GM18511 (cell line): ENCODE measurements at regions not wholly inside any gene's neighbourhood (a gene's known extent, or its start where the extent isn't known, plus 50 kb on each side); places are given as distances from the start of the nearest gene placed in this dataset.

Experiments
- ATAC-seq: cut with Tn5 transposase; IDR thresholded peaks from one replicate; pipeline ENCODE4 v1.9.1; 2021; ENCODE audit warnings: mild to moderate bottlenecking, moderate library complexity; ENCODE audit not compliant: unreplicated experiment

DNA sequence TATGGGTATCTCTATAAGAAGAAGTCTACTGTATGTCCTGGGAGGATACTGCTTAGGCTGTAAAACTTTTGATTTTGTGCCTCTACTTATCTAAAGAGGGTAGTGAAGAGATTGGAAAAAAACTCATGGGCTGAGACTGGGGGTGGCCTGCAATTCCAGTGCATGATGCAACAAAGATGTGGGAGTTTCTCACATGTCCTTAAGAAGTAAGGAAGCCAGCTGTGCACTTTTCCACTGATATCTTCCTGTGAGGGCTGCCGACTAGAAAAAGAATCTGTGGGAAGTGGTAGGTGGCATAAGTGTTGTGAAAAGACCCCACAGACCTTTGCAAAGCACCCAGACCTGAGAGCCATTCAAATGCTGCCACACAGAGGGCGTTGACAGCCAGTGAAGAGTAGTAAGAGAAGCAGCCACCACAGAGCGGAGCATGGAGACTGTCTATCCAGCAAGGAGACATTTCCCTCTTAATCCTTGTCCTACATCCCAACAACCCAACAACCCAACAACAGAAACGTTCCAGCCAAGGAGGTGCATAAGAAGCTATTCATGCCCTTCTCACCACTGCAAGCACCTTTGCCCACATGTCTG is 65.1 kb downstream of the PFDN4 start:
- no peak for ATAC-seq

DNA sequence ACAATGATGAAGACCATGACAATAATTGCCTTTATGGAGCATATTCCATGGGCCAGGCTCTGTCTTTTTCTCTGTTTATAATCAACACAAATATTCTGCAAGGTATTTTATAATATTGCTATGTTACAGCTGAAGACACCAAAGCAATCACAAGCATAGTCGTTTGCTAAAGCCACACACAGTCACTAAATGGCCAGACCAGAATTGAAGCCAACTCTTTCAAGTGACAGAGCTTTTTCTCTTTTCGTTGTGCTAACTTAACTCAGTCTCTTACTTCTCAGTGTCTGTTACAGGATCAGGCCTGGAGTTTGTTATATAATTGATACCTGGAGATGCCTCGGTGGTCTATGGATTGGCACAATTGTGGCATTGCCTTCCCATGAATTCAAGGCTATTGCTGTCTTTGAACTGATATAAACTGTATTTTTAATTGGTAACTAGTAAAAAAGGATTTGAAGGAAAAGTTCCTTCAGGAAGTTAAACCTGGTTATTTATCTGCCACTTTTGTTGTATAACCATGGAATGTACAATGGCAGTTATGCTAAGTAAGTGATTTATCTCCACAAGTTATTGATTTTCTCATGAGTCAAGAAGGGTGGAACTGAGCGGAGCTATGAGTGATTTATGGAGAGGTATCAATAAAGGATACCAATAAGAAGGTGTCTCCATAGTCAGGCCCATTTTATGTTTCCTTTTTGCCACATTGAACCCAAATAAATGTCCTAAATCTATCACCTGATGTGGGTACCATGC is 67.6 kb downstream of the PFDN4 start:
- ATAC-seq, result no peak

DNA sequence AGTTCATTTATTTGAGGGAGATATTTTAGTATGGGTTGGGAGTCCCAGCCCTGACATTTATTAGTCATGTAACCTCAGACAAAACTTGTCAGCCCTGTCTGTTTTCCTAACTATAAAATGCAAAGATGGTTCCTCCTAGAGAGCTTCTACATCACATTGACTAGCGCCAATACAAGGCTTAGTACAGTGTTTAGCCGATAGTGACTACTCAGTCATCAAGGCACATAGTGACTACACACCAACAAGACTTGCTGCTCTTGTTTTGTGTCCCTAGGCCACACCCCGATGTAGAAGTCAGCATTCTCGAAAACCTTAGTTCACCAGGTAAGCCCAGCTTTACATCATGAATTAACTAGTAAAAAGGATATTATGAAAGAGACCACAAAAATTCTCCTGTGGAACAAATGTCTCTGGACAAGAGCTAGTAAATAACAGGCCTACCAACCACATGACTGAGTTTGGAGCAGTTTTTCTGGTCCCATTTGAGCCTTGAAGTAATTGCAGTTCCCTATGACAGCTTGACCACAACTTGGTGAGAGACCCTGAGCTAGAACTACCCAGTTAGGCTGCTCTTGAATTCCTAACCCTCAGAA is 68.8 kb downstream of the PFDN4 start:
- ATAC-seq, result no peak

DNA sequence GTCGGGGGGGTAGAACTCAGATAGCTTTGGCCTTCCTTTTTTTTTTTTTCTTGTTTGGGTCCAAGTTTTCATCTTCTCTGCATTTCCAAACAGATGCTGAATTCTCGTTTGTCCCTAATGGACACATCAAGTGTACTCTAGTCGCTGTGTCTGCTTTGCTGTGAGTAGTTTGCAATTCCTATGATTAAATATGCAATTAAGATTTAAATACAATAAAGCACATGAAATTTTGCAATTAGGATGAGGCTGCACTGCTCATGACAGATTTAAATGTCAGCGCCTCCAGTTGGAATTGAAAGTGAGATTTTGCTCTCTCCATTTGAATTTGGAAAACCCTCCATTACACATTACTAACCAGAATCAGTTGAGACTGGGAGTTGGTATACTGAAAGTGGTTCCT is 70.4 kb downstream of the PFDN4 start:
- no peak for ATAC-seq

DNA sequence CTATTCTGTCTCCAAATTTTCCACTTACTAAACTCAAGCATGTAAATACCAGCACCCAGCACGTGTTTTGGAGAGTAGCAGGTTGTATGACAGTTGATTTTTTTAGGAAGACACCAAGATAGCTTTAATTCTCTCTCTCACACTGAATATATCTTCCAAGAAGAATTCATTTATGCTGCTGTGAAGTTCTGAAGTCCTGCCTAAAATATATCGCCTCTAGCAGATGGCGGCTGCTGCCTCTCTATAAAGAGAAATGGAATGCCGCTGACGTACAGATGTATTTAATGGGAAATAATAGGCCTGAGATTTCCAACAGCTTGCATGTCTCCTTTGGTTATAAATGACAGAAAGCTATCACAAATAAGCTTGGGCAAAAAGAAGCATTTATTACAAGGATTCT is 74.7 kb downstream of the PFDN4 start:
- ATAC-seq, result no peak

DNA sequence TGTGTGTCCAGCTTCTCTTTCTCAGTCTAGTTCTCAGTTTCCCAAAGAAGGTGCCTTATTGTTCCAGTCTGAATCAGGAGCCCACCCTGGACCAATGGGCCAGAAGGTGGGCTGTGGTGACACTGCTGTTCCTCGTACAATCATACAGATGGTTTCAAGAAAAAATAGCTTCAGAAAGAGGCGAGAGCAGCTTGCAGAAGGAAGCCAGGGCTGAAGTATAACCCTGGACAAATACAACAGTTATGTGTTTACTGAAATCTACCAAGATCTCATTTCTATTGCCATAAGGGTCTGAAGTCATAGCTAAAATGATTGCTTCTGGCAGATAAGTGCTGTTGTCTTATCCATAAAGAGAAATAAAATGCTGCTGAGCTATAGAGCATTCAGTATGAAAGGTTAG is 75.4 kb downstream of the PFDN4 start:
- no peak for ATAC-seq

DNA sequence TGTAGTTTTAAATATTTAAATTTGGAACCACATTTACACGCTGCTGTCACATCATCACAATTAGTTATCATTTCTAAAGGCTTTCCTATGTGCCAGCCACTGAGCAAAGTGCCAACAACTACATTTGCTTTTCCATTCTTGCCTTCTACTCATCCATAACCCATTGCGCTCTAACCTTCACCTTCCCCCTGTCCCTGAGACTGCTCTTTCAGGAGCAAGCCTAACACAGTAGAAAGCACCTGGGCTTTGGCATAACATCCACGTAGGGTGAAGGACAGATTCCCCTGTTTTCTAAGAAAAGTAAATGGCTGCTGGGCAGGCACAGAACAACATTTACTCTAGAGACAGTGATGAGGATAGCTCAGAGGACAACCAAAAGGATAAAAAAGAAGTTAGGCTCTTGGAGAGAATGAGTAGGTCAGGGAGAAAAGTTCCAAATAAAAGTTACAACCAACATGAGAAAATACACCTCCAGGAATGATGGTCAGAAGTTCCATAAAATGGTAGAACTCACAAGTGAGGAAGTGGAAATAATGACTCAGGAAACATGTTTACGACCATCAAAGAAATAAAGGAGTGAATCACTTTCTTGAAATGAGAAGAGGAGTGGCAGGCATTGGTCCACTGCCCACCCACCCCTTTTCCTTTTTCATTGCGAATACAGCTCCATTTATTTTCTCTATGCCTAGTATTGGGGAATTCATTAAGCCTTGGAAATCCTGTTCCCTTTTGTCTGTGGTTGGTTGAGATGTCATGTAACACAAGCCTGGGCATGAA is 77.2 kb downstream of the PFDN4 start:
- no peak for ATAC-seq

DNA sequence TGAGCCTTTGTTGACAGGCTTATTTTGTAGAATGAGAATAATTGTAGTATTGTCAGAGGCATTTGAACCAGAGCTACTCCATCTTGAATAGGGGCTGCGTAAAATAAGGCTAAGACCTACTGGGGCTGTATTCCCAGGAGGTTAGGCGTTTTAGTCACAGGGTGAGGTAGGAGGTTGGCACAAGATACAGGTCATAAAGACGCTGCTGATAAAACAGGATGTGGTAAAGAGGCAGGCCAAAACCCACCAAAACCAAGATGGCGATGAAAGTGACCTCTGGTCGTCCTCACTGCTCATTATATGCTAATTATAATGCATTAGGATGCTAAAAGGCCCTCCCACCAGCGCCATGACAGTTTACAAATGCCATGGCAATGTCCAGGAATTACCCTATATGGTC is 82.7 kb downstream of the PFDN4 start:
- no peak for ATAC-seq

DNA sequence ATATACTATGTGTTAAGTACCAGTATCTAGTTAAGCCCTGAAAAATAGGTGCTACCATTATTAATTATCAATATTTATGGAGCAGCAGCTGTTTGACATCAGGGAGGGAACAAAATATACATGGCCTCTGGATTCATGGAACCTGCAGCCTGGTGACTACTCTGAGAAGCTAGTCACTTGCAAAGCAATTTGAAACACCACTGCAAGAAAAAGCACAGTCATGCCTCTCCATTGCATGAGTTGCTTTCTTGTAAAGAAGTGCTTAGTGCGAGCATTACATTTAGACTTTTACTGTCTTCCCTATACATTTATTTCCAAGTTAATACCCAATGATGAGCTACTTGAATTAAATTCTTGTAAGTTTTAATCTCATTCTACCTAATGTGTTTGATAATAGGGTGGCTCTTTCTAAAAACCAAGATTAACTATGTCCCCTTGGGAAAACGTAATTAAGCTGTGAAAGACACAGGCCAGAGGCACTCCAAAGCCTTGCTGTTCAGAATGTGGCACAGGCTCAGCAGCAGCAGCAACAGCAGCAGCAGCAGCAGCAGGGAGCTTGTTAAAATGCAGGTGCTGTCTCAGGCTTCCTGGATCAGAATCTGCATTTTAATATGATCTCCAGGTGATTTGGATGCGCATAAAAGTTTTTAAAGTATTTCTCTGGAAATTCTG is 83.6 kb downstream of the PFDN4 start:
- no peak for ATAC-seq

DNA sequence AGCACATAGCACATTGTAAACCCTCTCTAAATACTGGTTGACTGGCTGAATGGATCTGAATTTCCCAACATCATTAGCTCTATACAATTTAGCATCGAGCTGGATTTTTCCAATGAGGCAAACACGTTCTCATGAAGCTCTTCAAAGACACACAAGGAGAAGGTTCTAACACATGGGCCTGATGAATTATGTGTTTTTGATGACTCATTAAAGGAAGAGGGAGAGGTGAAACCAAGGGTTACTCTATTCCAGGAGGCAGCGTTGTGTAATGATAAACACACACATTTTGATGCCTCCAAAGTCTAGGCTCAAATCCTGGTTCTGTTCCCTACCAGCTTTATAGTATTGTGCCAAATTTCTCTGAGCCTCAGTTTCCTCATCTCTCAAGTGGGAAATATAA is 84.3 kb downstream of the PFDN4 start:
- no peak for ATAC-seq

DNA sequence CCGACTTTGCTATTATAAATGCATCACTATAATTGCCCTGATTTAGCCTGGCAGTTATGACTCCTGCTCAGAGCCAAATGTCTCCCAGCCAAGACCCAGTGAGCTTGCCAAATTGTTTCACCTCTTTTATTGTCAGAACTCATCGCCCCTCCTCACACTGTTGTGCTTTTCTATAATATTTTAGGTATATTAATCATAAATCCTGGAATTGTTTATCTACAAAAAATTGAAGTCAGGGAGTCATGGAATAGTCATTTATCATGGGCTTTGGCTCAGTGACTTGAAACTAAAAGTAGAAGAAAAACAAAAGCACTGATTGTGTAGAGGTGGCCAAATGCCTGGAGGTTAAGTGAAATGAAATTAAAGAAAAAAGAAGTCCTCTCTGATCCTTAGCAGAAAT is 85.6 kb downstream of the PFDN4 start:
- no peak for ATAC-seq

DNA sequence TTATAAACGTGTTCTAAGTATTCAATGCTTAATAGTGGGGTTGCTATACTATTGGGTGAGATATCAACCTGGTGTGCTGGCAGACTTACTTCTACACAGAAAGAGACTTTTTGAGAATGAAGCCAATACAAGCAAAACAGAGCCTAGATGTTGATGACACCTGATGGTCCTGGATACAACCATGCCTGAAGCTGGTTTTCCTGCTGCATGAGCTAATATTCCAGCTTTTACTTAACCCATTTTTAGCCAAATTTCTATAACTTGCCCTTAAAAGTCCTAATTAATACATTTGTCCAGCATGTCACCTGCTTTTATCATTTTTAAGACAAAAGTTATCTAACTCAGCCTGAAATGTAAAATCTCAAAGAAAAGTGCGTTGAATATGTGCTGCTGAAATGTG is 86.2 kb downstream of the PFDN4 start:
- no peak for ATAC-seq

DNA sequence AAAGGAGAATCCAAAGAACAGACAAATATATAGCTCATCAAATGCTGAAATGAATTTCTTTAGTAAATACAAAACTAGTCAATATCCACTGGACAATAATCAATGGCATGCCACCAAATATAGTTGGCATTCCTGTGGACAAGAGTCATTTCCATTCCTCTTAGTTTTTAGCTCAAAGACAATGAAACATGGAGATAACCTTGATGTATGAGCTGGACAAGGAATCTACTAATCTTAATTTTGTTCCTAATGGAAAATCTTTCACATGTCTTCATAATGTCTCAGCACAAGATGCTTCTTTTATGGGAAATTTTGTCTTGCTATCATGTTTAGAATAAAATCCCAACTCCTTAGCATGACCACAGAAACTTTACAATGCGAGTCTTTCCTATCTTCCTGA is 87.8 kb downstream of the PFDN4 start:
- ATAC-seq, result no peak

DNA sequence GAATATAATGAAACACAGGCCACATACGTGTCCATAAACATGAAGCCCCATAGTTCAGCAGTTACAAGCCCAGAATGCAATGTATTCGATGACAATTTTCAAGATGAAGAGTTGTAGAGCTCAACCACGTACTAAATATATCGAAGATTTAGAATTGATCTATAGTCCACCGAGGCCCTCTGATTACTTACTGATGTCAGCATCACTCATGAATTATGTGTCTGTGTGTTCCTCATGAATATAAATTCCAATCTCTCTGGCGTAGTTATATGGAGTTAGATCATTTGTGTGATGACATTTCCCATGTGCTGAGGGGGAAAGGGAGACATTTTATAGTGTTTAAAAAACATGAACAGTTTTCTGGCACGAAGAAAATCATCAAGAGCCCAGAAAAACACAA is 97.5 kb downstream of the PFDN4 start:
- ATAC-seq, result no peak

DNA sequence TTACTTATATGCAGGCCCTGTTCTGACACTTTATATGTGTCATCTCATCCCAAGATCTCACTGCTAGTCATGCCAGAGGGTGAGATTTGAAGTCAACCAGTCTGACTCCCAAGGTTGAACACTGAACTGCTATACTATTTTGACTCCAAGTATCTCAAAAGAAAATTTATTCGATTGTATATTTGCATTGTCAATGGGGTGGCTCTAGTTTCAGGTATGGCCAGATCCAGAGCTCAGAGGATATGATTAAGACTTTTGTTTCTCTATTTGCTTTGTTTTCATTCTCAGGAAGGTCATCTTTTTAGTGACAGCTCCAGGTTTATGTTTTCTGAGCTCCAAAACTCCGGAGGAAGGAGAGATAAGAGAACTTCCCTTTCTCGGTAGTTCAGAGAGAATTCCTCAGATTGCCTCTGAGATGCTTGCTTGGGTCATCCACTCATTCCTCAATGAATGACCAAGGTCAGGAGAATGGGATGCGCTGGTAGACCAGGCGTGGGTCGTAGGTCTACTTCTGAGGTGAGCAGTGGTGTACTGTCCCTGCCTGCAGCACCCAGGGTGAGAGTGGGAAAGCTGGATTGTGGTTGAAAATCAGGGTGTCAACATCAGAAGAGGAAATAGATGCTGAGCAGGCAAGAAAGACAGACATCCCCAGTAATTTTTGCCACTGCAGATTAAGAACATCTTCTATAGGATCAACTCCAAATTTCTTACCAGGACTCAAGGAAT is 99.3 kb downstream of the PFDN4 start:
- ATAC-seq, result no peak

DNA sequence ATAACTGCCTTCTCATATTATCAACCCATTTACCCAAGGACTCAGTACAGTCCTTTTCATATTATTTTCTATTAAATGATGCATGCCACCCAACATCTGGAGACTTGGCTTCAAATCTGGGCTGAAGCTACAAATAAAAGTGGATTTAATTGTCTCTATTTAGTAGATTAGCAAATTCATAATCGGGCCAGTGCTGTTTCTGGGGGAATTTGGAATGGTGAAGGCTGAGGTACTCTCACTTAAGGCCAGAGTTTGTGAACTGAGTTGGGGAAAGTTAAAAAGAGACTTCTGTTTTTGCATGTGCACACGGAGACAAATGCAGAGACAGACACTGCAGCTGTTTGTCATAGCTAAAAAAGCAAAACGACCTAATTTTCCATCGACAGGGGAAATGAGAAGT is 100.9 kb downstream of the PFDN4 start:
- ATAC-seq, result no peak

DNA sequence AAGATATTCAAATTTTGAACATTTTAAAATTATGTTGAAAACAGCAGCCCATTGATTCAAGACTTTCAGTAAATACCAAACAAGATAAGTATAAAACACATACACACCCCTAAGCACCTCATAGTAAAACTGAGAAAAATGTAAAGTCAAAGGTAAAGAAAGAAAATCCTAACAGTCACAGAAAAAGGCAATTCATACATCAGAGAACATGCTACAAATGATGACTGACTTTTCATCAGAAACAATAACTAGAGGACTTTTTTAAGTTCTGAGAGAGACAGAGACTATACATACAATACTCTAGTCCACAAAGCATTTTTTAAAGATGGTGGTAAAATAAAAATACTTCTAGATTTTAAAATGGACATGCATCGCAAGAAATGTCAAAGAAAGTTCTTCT is 111.0 kb downstream of the PFDN4 start:
- no peak for ATAC-seq

DNA sequence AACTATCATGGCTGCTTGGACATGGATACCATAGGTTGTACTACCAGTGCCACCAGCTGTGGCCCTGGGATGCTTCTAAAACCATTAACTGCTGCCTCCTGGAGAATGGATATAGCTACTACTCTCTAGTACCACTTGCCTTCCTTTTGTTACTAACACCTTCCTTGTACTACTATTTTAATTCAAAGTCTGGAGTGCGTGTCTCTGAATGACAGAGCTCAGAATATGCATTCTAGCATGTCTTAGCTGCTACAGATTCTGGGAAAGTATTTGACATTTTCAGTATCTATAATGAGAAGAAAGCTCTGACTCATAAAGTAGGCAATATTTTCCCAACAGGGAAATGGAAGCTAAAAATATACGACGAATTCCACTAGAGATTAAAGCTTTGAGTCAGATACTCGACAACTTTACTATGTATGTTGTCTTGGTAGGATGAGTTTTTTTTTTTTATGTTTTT is 112.3 kb downstream of the PFDN4 start:
- no peak for ATAC-seq

DNA sequence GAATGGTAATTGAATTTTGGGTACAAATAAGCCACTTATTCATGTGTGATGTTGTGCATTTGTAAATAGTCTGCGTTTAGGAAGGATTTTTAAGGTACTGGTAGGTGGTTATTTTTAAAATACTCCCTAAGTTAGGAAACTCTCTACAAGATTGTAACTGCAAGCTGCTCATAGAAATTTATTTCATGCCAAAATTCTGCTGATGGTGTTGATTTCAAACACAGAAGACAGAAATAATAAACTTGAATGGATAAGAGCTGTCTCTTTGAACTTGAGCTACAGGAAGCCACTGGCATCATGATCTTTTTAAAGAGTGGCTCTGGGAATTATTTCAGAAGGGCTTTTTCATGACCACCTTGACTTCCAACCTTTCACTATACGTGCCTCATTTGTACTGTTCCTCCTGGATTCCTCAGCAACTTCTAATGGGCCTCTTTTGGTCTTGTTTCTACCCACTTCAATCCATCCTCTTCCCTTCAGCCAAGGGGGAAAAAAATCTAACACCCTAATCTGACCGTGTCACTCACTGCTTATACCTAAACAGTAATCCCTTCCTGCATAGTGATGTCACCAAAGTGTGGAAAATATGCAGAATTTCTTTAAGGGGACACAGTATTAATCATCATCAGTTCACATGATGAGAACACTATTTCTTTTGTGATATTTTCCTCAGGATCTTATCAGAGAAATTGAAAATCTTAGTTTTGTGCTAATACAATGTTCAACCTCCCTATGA is 113.6 kb downstream of the PFDN4 start:
- ATAC-seq, result no peak

DNA sequence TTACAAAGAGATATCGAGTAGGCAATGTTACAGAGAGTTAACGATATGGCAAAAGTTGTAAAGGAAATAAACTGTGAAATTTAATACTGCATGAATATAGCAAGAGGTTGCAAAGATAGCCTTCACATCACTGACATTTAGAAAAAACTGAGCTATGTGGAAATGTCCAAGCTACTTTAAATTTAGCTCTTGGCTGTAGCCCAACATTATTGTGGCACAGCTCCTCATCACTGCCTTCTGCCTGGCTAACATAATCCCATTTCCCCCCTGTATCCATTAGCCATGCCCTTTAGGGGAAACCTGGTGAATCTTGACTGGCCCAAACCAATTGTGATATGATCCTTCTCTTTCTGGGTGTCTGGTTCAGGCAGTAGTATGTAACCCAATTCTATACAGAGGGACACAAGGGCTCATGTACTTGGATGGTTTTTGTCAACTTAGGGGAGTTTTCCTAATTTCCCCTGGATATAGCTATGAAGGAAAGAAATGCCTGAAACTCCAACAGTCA is 115.4 kb downstream of the PFDN4 start:
- no peak for ATAC-seq
